Glutamatergic neuron (in vitro differentiated cells): ENCODE measurements at regions not wholly inside any gene's neighbourhood (a gene's known extent, or its start where the extent isn't known, plus 50 kb on each side); places are given as distances from the start of the nearest gene placed in this dataset.

ENCODE experiments used
- DNase-seq: peaks from one replicate; pipeline ENCODE4 v3.0.0; 2022
- H3K27ac Mint-ChIP-seq: one replicate; pipeline ENCODE4 v1.8.0; 2020; ENCODE audit warnings: mild to moderate bottlenecking, mixed read lengths, inconsistent platforms; ENCODE audit not compliant: unreplicated experiment
- H3K27me3 Mint-ChIP-seq: one replicate; pipeline ENCODE4 v1.8.0; 2020; ENCODE audit warnings: mild to moderate bottlenecking, moderate library complexity, mixed read lengths, inconsistent platforms; ENCODE audit not compliant: unreplicated experiment
- H3K36me3 Mint-ChIP-seq: one replicate; pipeline ENCODE4 v1.8.0; 2020; ENCODE audit warnings: mild to moderate bottlenecking, mixed read lengths, inconsistent platforms; ENCODE audit not compliant: unreplicated experiment
- H3K4me1 Mint-ChIP-seq: one replicate; pipeline ENCODE4 v1.8.0; 2020; ENCODE audit warnings: mild to moderate bottlenecking, low read depth, mixed read lengths, inconsistent platforms; ENCODE audit not compliant: unreplicated experiment
- H3K4me3 Mint-ChIP-seq: one replicate; pipeline ENCODE4 v1.8.0; 2020; ENCODE audit warnings: mild to moderate bottlenecking, mixed read lengths, inconsistent platforms; ENCODE audit not compliant: unreplicated experiment
- H3K9me3 Mint-ChIP-seq: one replicate; pipeline ENCODE4 v1.8.0; 2020; ENCODE audit warnings: mild to moderate bottlenecking, moderate library complexity, mixed read lengths, inconsistent platforms; ENCODE audit not compliant: unreplicated experiment
- TF ChIP-seq, protein P1 (sequence below): fragments of 200-600 bp; sonication (generic); IDR thresholded peaks from one replicate; pipeline ENCODE4 v1.5.0; 2021; ENCODE audit not compliant: partially characterized antibody, unreplicated experiment

DNA sequence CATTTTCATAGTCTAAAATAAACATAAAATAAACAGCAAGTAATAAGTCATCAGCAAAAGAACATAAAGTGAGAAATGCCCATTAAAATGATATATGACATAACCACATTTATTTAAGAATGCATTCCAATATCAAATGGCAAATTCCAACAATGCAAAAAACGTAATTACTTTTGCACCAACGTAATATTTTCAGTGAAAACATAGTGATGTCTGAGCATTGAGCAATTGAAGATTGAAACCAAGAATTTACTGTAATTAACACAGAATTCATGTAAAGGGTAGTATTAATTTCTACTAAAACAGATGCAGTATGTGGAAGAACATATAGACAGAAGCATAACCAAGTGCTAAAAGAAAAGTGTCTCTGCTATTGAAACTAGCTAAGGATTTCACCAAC, 123.0 kb upstream of the TNS3 start:
- DNase-seq = no peak
- H3K9me3 Mint-ChIP-seq = no peaks in the 10 kb centered on the region
- H3K4me1 Mint-ChIP-seq = no peaks in the 10 kb centered on the region
- TF ChIP-seq, protein P1, sequence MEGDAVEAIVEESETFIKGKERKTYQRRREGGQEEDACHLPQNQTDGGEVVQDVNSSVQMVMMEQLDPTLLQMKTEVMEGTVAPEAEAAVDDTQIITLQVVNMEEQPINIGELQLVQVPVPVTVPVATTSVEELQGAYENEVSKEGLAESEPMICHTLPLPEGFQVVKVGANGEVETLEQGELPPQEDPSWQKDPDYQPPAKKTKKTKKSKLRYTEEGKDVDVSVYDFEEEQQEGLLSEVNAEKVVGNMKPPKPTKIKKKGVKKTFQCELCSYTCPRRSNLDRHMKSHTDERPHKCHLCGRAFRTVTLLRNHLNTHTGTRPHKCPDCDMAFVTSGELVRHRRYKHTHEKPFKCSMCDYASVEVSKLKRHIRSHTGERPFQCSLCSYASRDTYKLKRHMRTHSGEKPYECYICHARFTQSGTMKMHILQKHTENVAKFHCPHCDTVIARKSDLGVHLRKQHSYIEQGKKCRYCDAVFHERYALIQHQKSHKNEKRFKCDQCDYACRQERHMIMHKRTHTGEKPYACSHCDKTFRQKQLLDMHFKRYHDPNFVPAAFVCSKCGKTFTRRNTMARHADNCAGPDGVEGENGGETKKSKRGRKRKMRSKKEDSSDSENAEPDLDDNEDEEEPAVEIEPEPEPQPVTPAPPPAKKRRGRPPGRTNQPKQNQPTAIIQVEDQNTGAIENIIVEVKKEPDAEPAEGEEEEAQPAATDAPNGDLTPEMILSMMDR = no peak
- no peak overlapping the region for H3K27ac Mint-ChIP-seq
- H3K4me3 Mint-ChIP-seq = no peak overlapping the region
- no peaks in the 10 kb centered on the region for H3K36me3 Mint-ChIP-seq
- H3K27me3 Mint-ChIP-seq = peaks cover 2% of the 10 kb centered on the region

DNA sequence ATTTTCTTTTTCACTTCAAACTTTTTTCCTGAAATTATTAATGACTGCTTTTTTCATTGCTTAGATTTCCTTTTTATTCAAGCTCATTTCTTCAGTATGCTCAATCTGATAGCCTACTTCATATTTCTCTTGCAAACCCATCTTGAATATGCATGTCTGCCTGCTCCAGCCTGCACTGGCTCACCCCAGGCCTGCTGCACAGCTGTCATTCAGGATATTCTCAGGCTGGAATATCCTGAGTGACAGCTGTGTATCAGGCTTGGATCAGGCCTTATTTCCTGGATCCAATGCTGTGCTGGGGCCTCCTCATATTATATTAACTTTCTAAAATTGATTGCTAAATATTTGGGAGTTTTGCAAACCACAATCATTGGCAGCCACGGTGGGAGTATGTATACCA, 120.2 kb upstream of the TNS3 start:
- DNase-seq = no peak
- Mint-ChIP-seq H3K4me1 (no peaks in the 10 kb centered on the region), H3K27ac (no peak overlapping the region), H3K36me3 (no peaks in the 10 kb centered on the region), H3K9me3 (no peaks in the 10 kb centered on the region), H3K4me3 (no peak overlapping the region), H3K27me3 (peaks cover 2% of the 10 kb centered on the region)
- TF ChIP-seq, protein P1 = no peak

DNA sequence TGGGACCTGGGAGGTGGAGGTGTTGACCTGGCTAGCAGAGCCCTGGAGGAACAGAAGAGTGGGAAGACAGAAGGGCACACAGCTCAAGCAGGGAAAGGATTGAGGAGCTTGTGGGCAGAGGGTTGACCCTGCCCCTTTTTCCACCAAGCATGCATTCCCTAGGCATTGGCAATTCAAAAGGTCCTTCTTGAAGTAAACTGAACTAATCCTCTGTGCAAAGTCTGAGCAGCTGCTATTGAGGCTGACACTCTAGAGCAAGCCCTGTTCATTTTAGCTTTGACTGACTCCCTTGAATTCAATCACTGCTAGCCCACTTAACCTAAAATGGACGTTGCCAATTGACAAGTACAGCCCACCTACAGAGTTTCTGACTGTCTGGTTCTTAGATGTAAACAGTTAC, 116.5 kb upstream of the TNS3 start:
- H3K36me3 Mint-ChIP-seq = no peaks in the 10 kb centered on the region
- H3K4me1 Mint-ChIP-seq = no peaks in the 10 kb centered on the region
- no peaks in the 10 kb centered on the region for H3K9me3 Mint-ChIP-seq
- DNase-seq = no peak
- TF ChIP-seq, protein P1 = no peak
- no peak overlapping the region for H3K27ac Mint-ChIP-seq
- H3K4me3 Mint-ChIP-seq = no peak overlapping the region
- peaks cover 3% of the 10 kb centered on the region for H3K27me3 Mint-ChIP-seq

DNA sequence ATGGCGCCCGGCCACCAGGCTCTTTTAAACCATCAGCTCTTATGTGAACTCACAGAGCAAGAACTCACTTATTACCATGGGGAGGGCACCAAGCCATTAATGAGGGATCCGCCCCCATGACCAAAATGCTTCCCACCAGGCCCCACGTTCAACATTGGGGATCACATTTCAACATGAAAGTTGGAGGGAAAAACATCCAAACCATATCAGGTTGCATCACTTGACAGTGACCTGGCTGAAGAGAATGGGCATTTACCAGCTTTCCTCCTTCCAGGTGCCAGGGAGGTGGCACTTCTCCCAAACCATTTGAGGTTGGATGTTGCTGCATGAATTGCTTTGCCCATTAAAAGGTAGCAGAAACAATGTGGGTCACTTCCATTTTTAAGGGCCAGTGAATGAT, 115.6 kb upstream of the TNS3 start:
- no peaks in the 10 kb centered on the region for H3K4me1 Mint-ChIP-seq
- no peak overlapping the region for H3K4me3 Mint-ChIP-seq
- no peaks in the 10 kb centered on the region for H3K36me3 Mint-ChIP-seq
- H3K27ac Mint-ChIP-seq = no peak overlapping the region
- TF ChIP-seq, protein P1 = no peak
- no peaks in the 10 kb centered on the region for H3K9me3 Mint-ChIP-seq
- DNase-seq = no peak
- peaks cover 5% of the 10 kb centered on the region for H3K27me3 Mint-ChIP-seq

DNA sequence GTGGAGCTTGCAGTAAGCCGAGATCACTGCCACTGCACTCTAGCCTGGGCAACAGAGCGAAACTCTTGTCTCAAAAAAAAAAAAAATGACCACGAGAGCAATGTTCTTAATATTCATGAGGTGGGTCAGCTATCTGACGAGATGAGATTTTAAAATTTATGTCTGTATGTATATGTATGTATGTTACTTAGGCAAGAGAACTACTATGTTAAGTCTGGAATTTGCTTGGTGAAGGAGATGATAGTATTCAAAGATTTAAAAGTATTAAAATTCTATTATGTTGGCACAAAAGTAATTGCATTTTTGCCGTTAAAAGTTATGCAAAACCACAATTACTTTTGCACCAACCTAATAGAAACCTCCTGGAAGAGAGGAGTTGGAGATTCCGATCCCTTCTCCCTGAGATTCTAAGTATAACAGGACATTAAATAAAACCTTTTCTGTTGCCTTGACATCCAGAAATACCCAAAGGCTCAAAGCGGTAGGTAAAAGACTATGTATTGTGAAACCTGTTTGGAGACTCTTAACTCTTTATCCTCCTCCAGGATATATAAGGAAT, 114.3 kb upstream of the TNS3 start:
- no peaks in the 10 kb centered on the region for H3K36me3 Mint-ChIP-seq
- peaks cover 3% of the 10 kb centered on the region for H3K27me3 Mint-ChIP-seq
- no peak for DNase-seq
- TF ChIP-seq, protein P1 = no peak
- H3K4me3 Mint-ChIP-seq = no peak overlapping the region
- no peaks in the 10 kb centered on the region for H3K4me1 Mint-ChIP-seq
- no peak overlapping the region for H3K27ac Mint-ChIP-seq
- no peaks in the 10 kb centered on the region for H3K9me3 Mint-ChIP-seq
